ENCODE measurements at regions not wholly inside any gene's neighbourhood (a gene's known extent, or its start where the extent isn't known, plus 50 kb on each side); places are given as distances from the start of the nearest gene placed in this dataset.
A peak's percentile ranks its signal among the peaks of the same experiment; 100 is the strongest.

DNA sequence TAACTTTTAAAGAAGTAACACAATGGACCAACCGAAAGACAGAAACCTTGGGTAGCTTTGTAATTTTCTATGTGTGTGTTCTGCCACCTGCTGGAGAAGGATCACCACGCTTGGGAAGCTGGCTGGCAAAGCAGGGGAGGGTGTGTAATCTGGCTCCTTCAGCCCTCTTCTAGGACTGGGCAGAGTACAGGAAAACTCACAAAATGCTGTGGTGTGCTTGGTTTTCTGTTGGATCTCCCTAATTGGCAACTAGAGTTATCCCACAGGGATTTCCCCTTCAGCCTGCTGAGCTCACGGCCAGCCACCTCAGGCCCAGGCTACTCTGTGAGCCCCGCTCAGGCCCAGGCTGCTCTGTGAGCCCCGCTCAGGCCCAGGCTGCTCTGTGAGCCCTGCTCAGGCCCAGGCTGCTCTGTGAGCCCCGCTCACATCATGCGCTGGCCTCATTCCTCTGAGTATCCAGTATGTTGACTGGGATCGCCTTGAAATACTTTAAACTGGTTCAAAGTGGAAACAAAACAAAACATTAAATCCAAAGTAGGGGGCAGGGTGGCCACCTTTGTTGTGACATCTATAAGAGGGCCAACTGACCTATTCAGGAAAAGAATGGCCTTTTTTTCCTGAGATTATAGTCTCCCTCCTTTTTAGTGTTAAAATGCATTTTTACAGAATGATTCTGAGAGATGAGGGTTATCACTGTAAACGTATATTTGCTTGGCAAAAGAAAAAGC, 52.0 kb upstream of the RNU6-8 start:
- H3K9me3 Mint-ChIP-seq: no peaks in the 10 kb centered on the region
- no peak overlapping the region for H3K27ac Mint-ChIP-seq
- no peak overlapping the region for H3K4me3 Mint-ChIP-seq
- ATAC-seq: peak; percentile 62
- no peaks in the 10 kb centered on the region for H3K36me3 Mint-ChIP-seq
- peak in 9 of 10 donors; percentile 14 to 69 (median 42) for DNase-seq
- peaks cover 2 to 11% (median 10%) of the 10 kb centered on the region in 4 donors for H3K4me1 Mint-ChIP-seq
- H3K27me3 Mint-ChIP-seq: peaks cover 0 to 1% (median 0%) of the 10 kb centered on the region in 5 donors
- POLR2A ChIA-PET: no interaction called here

DNA sequence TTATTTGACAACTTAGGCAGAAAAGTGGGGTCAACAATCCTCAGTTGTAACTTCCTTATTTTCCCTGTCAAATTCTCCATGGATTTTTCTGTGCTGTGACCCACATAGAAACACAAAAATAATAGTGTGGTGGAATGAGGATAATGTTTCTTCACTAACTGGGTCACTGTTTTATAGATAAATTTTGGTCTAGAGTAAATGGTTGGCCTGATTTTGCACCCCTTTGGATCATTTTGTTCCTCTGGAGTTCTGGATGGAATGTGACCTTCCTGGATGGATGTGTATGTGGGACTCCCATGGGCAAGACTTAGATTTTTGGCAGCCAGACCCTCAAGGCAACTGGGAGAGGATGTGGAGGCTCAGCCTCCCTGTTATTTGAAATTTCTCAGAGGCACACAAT, 52.7 kb upstream of the RNU6-8 start:
- no peaks in the 10 kb centered on the region for H3K9me3 Mint-ChIP-seq
- no peak overlapping the region for H3K27ac Mint-ChIP-seq
- no peaks in the 10 kb centered on the region for H3K36me3 Mint-ChIP-seq
- peaks cover 2 to 11% (median 10%) of the 10 kb centered on the region in 4 donors for H3K4me1 Mint-ChIP-seq
- no peak overlapping the region for H3K4me3 Mint-ChIP-seq
- POLR2A ChIA-PET: no interaction called here
- peaks cover 0 to 2% (median 0%) of the 10 kb centered on the region in 5 donors for H3K27me3 Mint-ChIP-seq
- ATAC-seq: no peak
- DNase-seq: no peak

DNA sequence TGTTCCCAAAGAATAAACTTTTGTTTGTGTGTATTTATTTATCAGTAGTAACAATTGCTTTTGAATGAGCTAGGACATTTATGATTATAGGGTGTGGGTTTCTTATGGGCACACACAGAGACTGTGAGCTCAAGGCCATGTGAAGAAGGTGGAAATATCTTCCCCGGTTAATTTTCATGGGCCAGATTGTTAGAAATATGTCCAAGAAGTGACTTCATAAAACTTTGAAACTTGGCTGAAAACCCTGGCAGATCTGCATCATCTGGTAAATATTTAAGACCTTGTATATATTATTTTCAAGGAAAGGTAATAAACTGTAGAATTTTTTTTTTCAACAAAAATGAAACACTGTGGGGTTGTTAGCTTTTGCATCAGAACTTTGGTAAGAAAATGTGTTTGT, 53.5 kb upstream of the RNU6-8 start:
- H3K27ac Mint-ChIP-seq: no peak overlapping the region
- no peak for ATAC-seq
- POLR2A ChIA-PET: no interaction called here
- no peaks in the 10 kb centered on the region for H3K9me3 Mint-ChIP-seq
- no peak overlapping the region for H3K4me3 Mint-ChIP-seq
- H3K4me1 Mint-ChIP-seq: peaks cover 2 to 11% (median 10%) of the 10 kb centered on the region in 4 donors
- DNase-seq: no peak
- H3K36me3 Mint-ChIP-seq: no peaks in the 10 kb centered on the region
- peaks cover 0 to 2% (median 0%) of the 10 kb centered on the region in 5 donors for H3K27me3 Mint-ChIP-seq

DNA sequence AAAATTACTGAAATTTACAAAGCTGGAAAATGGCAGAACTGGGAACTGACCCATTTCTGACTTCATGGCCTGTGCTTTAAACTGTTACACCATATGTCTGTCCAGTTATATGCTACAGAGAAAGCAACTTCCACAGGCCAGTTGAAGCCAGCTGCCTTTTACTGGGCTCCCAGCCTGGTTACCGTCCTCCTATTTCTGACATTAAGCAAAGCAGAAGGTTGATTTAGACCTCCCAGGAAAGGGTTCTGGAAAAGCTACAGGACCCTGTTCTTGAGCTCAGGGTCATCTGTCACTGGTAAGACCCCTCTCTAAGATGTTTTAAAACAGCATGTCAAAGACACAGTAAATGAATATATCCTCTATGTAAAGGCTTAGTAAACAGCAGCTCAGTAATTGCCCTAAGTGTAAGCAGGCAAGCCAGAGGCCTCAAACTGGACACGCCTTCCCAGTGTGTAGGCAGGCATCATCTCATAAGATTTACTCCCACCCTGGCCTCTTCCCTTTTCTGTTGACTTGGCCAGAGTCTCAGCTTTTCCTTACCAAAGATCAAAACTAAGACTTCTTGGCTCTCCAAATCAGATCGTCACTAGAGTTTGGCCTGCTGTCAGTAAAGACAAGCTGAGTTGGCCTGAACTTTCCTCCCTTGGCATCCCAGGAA, 55.4 kb upstream of the RNU6-8 start:
- Mint-ChIP-seq H3K36me3 (peaks cover 0 to 8% (median 0%) of the 10 kb centered on the region in 3 donors), H3K9me3 (peaks cover 0 to 15% (median 2%) of the 10 kb centered on the region in 9 donors), H3K27me3 (peaks cover 0 to 2% (median 0%) of the 10 kb centered on the region in 5 donors), H3K4me3 (no peak overlapping the region), H3K4me1 (peaks cover 2 to 11% (median 10%) of the 10 kb centered on the region in 4 donors), H3K27ac (peak overlapping the region in 1 of 10 donors; percentile 6)
- POLR2A ChIA-PET: no interaction called here
- DNase-seq: no peak
- ATAC-seq: no peak

DNA sequence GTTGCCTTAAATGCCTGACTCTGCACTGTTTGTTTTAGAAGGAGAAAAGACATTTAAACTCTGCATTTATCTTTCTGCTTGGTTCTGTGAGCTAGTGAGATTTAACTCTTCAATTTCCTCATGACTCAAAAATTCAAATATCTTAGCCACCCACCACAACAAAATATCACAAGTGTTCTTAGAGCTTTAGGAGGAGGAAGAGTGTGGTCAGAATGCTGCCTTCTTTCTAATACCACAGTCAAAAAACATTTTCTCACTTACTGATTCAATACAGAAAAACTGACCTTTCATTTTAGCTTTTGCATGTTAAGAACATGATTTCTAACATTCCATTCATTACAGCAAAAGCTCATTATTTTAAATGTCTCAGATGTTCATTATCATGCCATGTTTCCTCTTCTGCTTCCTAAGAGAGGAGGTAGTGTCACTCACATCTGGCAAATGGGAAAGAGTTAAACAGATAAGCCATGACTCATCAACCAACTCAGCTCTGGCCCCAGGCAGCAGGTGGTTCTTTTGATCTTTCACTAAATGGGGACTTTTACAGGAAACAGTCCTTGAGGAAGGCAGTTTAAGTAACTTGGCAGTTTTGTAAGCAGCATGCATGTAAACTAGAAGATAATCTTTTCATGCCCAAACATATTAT, 56.4 kb upstream of the RNU6-8 start:
- DNase-seq: no peak
- Mint-ChIP-seq H3K27ac (no peak overlapping the region), H3K27me3 (peaks cover 0 to 2% (median 0%) of the 10 kb centered on the region in 5 donors), H3K36me3 (peaks cover 0 to 18% (median 0%) of the 10 kb centered on the region in 3 donors), H3K4me3 (no peak overlapping the region), H3K9me3 (peaks cover 0 to 24% (median 12%) of the 10 kb centered on the region in 9 donors), H3K4me1 (peaks cover 2 to 11% (median 10%) of the 10 kb centered on the region in 4 donors)
- no peak for ATAC-seq
- POLR2A ChIA-PET: no interaction called here

DNA sequence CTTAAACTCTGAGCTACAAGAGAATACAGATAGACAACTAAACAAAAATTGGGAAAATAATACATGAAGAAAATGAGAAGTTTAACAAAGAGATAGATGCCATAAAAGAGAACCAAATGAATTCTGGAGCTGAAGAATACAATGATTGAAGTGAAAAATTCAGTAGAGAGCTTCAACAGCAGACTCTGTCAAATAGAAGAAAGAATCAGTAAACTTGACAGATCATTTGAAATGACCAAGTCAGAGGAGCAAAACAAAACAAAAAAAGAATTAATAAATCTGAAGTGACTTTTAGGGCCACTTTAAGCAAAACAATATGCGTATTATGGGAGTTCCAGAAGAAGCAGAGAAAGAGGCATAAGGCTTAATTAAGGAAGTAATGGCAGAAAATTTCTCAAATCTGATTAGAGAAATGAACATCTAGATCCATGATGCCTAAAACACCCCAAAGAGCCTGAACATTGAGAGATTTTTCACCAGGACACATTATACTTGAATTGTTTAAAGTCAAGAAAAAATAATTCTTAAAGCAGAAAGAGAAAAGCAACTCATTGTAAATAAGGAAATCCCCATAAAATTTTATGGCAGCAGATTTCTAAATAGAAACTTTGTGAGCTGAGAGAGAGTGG, 61.0 kb upstream of the RNU6-8 start:
- peaks cover 2 to 10% (median 10%) of the 10 kb centered on the region in 4 donors for H3K4me1 Mint-ChIP-seq
- H3K4me3 Mint-ChIP-seq: no peak overlapping the region
- no peak overlapping the region for H3K27ac Mint-ChIP-seq
- H3K36me3 Mint-ChIP-seq: peaks cover 0 to 18% (median 8%) of the 10 kb centered on the region in 3 donors
- DNase-seq (no peak), ATAC-seq (no peak)
- peaks cover 0 to 49% (median 23%) of the 10 kb centered on the region in 9 donors for H3K9me3 Mint-ChIP-seq
- POLR2A ChIA-PET: no interaction called here
- H3K27me3 Mint-ChIP-seq: peaks cover 0 to 2% (median 0%) of the 10 kb centered on the region in 5 donors

DNA sequence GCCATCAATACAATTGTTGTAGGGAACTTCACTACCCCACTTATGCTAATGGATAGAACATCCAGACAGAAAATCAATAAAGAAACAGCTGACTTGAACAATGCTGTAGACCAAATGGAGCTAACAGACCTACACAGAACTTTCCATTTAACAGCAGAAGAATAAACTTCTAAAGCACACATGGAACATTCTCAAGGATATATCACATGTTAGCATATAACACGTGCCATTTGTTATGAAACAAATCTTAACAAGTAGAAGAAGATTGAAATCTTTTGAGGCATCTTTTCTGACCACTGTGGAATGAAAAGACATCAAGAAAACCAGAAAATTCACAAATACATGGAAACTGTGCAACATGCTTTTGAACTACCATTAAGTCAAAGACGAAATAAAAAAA, 62.5 kb upstream of the RNU6-8 start:
- Mint-ChIP-seq H3K9me3 (peaks cover 0 to 49% (median 23%) of the 10 kb centered on the region in 9 donors), H3K27ac (no peak overlapping the region), H3K27me3 (no peaks in the 10 kb centered on the region), H3K4me3 (no peak overlapping the region), H3K36me3 (peaks cover 0 to 18% (median 8%) of the 10 kb centered on the region in 3 donors), H3K4me1 (no peaks in the 10 kb centered on the region)
- POLR2A ChIA-PET: no interaction called here
- no peak for ATAC-seq
- no peak for DNase-seq

DNA sequence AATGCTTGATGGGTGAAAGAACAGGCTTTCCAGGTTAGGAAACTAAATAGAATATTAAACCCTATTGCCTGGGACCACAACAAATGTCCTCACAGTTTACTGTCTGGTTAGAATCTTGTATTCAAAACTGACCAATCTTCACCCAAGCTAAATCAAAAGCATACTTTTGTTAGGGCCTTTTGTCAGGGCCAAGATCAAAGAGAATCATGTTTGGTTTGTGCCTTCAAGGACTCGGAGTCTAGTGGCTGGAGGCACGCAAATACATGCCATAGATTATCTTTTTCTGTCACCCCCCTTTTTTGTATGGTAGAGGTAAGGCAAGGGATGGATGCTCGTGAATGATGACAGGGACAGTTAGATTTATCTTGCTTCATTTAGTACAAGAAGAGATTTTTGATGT, 51.1 kb upstream of the AKAP6 start:
- H3K27ac Mint-ChIP-seq: no peak overlapping the region
- peaks cover 0 to 20% (median 0%) of the 10 kb centered on the region in 5 donors for H3K27me3 Mint-ChIP-seq
- no peaks in the 10 kb centered on the region for H3K4me1 Mint-ChIP-seq
- no peak for DNase-seq
- H3K36me3 Mint-ChIP-seq: peaks cover 0 to 59% (median 20%) of the 10 kb centered on the region in 3 donors
- peaks cover 5 to 79% (median 56%) of the 10 kb centered on the region in 9 donors for H3K9me3 Mint-ChIP-seq
- no peak overlapping the region for H3K4me3 Mint-ChIP-seq
- POLR2A ChIA-PET: no interaction called here
- no peak for ATAC-seq

All from naive thymus-derived CD8-positive, alpha-beta T cell (primary cell).